H9 (cell line): ENCODE measurements at regions not wholly inside any gene's neighbourhood (a gene's known extent, or its start where the extent isn't known, plus 50 kb on each side); places are given as distances from the start of the nearest gene placed in this dataset.
"Not testable (repeated sequence)": the region's sequence is repeated elsewhere in the genome, so short reads cannot be mapped to it uniquely, and the experiment has no call there.

Experiments
- DNase-seq: peaks from one replicate; pipeline ENCODE4 v3.0.0-alpha.2; 2017
- H2AFZ ChIP-seq: one replicate; pipeline ENCODE4 v1.6.1; 2013; ENCODE audit warnings: mild to moderate bottlenecking, low read length, control low read depth, moderate library complexity
- H2AK5ac ChIP-seq: 2 replicates; pipeline ENCODE4 v1.6.1; 2013; ENCODE audit warnings: low read length, control low read depth, mixed read lengths; ENCODE audit not compliant: insufficient read length
- H2BK120ac ChIP-seq: one replicate; pipeline ENCODE4 v1.6.1; 2013; ENCODE audit warnings: low read depth, mild to moderate bottlenecking, low read length, control low read depth, inconsistent platforms; ENCODE audit not compliant: poor library complexity, severe bottlenecking
- H2BK12ac ChIP-seq: 2 replicates; pipeline ENCODE4 v1.6.1; 2013; ENCODE audit warnings: low read length, control low read depth, mixed read lengths, low read depth; ENCODE audit not compliant: insufficient read length
- H2BK15ac ChIP-seq: 2 replicates; pipeline ENCODE4 v1.6.1; 2013; ENCODE audit warnings: low read depth, low read length, control low read depth
- H2BK20ac ChIP-seq: one replicate; pipeline ENCODE4 v1.6.1; 2013; ENCODE audit warnings: low read depth, mild to moderate bottlenecking, low read length, control low read depth, inconsistent platforms; ENCODE audit not compliant: poor library complexity, severe bottlenecking
- H2BK5ac ChIP-seq: 2 replicates; pipeline ENCODE4 v1.6.1; 2013; ENCODE audit warnings: low read length, control low read depth, mixed read lengths; ENCODE audit not compliant: insufficient read length
- H3K14ac ChIP-seq: 2 replicates; pipeline ENCODE4 v1.6.1; 2013; ENCODE audit warnings: low read length, control low read depth; ENCODE audit not compliant: insufficient read depth
- H3K18ac ChIP-seq: 2 replicates; pipeline ENCODE4 v1.6.1; 2013; ENCODE audit warnings: low read depth, mild to moderate bottlenecking, mixed read lengths, low read length, control low read depth; ENCODE audit not compliant: insufficient read length
- H3K23ac ChIP-seq: 2 replicates; pipeline ENCODE4 v1.6.1; 2013; ENCODE audit warnings: low read length, control low read depth, mixed read lengths, low read depth; ENCODE audit not compliant: insufficient read length
- H3K23me2 ChIP-seq: 2 replicates; pipeline ENCODE4 v1.6.1; 2013; ENCODE audit warnings: low read depth, mild to moderate bottlenecking, mixed read lengths, low read length, control low read depth; ENCODE audit not compliant: insufficient read length, poor library complexity, severe bottlenecking
- H3K27ac ChIP-seq: 2 replicates; pipeline ENCODE4 v1.5.1; 2013; ENCODE audit warnings: low read length, control low read depth, mixed read lengths, low read depth; ENCODE audit not compliant: insufficient read length
- H3K27me3 ChIP-seq: 2 replicates; pipeline ENCODE4 v1.6.1; 2013; ENCODE audit warnings: low read length, control low read depth, inconsistent platforms; ENCODE audit not compliant: insufficient read depth
- H3K4ac ChIP-seq: 2 replicates; pipeline ENCODE4 v1.6.1; 2013; ENCODE audit warnings: low read depth, mild to moderate bottlenecking, control low read depth, inconsistent platforms, low read length, moderate library complexity
- H3K4me1 ChIP-seq: 2 replicates; pipeline ENCODE4 v1.6.1; 2013; ENCODE audit warnings: low read length, control low read depth, inconsistent platforms; ENCODE audit not compliant: insufficient read depth
- H3K4me2 ChIP-seq: 2 replicates; pipeline ENCODE4 v1.6.1; 2013; ENCODE audit warnings: low read length, control low read depth, mixed read lengths; ENCODE audit not compliant: insufficient read length, insufficient read depth
- H3K56ac ChIP-seq: 2 replicates; pipeline ENCODE4 v1.6.1; 2013; ENCODE audit warnings: low read depth, mild to moderate bottlenecking, mixed read lengths, low read length, control low read depth; ENCODE audit not compliant: insufficient read length
- H3K79me1 ChIP-seq: 2 replicates; pipeline ENCODE4 v1.6.1; 2013; ENCODE audit warnings: low read depth, mild to moderate bottlenecking, moderate library complexity, low read length, control low read depth, inconsistent platforms; ENCODE audit not compliant: insufficient read depth, poor library complexity, severe bottlenecking
- H3K79me2 ChIP-seq: 2 replicates; pipeline ENCODE4 v1.6.1; 2013; ENCODE audit warnings: low read length, control low read depth, inconsistent platforms; ENCODE audit not compliant: insufficient read depth
- H3K9ac ChIP-seq: 2 replicates; pipeline ENCODE4 v1.6.1; 2013; ENCODE audit warnings: low read length, control low read depth, mixed read lengths; ENCODE audit not compliant: insufficient read length; ENCODE audit errors: extremely low read depth
- H3K9me3 ChIP-seq: one replicate; pipeline ENCODE4 v1.6.1; 2013; ENCODE audit warnings: low read depth, low read length, inconsistent platforms; ENCODE audit not compliant: control insufficient read depth
- H3T11ph ChIP-seq: one replicate; pipeline ENCODE4 v1.6.1; 2013; ENCODE audit warnings: mild to moderate bottlenecking, low read length, control low read depth, inconsistent platforms
- H4K20me1 ChIP-seq: one replicate; pipeline ENCODE4 v1.6.1; 2013; ENCODE audit not compliant: control insufficient read depth, insufficient read length, insufficient read depth
- H4K5ac ChIP-seq: 2 replicates; pipeline ENCODE4 v1.6.1; 2013; ENCODE audit warnings: low read depth, mild to moderate bottlenecking, mixed read lengths, low read length, control low read depth; ENCODE audit not compliant: insufficient read length
- H4K8ac ChIP-seq: replicated peaks from 2 replicates; pipeline ENCODE4 v1.6.1; 2013; ENCODE audit warnings: low read length, control low read depth, mixed read lengths, low read depth; ENCODE audit not compliant: insufficient read length
- H4K91ac ChIP-seq: 2 replicates; pipeline ENCODE4 v1.6.1; 2013; ENCODE audit warnings: low read depth, mild to moderate bottlenecking, moderate library complexity, mixed read lengths, low read length, control low read depth; ENCODE audit not compliant: insufficient read length
- H3K27ac Mint-ChIP-seq, 3 experiments: 2 replicates in 2 of 3; 3 replicates in 1 of 3; pipeline ENCODE4 v1.8.0; 2020 to 2021; ENCODE audit warnings: mixed read lengths in 3 of 3, mild to moderate bottlenecking in 1 of 3, moderate library complexity in 1 of 3
- H3K27me3 Mint-ChIP-seq: 2 replicates; pipeline ENCODE4 v1.8.0; 2021; ENCODE audit warnings: low read depth, mild to moderate bottlenecking, moderate library complexity, mixed read lengths
- H3K36me3 Mint-ChIP-seq, 3 experiments: 2 replicates in 2 of 3; 3 replicates in 1 of 3; pipeline ENCODE4 v1.8.0; 2020 to 2021; ENCODE audit warnings: low read depth in 3 of 3, mixed read lengths in 3 of 3; ENCODE audit not compliant: insufficient read depth in 1 of 3
- H3K4me1 Mint-ChIP-seq, 2 experiments: 2 replicates each; pipeline ENCODE4 v1.8.0; 2020; ENCODE audit warnings: mixed read lengths in 2 of 2
- H3K4me3 Mint-ChIP-seq, 2 experiments: 2 replicates in 1 of 2; 3 replicates in 1 of 2; pipeline ENCODE4 v1.8.0; 2020 to 2021; ENCODE audit warnings: mild to moderate bottlenecking in 2 of 2, mixed read lengths in 2 of 2, moderate library complexity in 1 of 2
- H3K9me3 Mint-ChIP-seq, 2 experiments: 2 replicates in 1 of 2; 3 replicates in 1 of 2; pipeline ENCODE4 v1.8.0; 2020; ENCODE audit warnings: mild to moderate bottlenecking in 2 of 2, mixed read lengths in 2 of 2, moderate library complexity in 1 of 2
- WGBS: extraction: QIAGEN DNeasy Blood & Tissue Kit; methylation state at CpG from one replicate; pipeline ENCODE4 v1.1.7; 2013; ENCODE audit warnings: missing lambda C conversion rate, low lambda C conversion rate, mixed read lengths; ENCODE audit not compliant: insufficient read length; ENCODE audit errors: extremely low coverage; 5-methylcytosine and 5-hydroxymethylcytosine counted together
- TF ChIP-seq, protein P1 (sequence below): fragments of 200-600 bp; sonication (generic); conservative IDR thresholded peaks from 3 replicates; pipeline ENCODE4 v1.8.0; 2021; ENCODE audit warnings: antibody characterized with exemption, mild to moderate bottlenecking

- no peak overlapping the region for H2BK12ac ChIP-seq
- no peak overlapping the region for H3K4ac ChIP-seq
- no peaks in the 10 kb centered on the region for H3K4me1 ChIP-seq
- DNase-seq, result peak; percentile 69
- H3K27ac Mint-ChIP-seq, result no peak overlapping the region; a peak in 1 of 7 replicates
- H2BK15ac ChIP-seq, result no peak overlapping the region
- H3K4me3 Mint-ChIP-seq, result no peak overlapping the region
- no peak overlapping the region for H3K4me2 ChIP-seq
- no CpG with 5 or more reads among the region's 7 CpGs for WGBS
- H4K91ac ChIP-seq, result no peak overlapping the region
- H2BK120ac ChIP-seq, result no peak overlapping the region
- no peak overlapping the region for H3K9ac ChIP-seq
- no peaks in the 10 kb centered on the region for H3K79me2 ChIP-seq
- no peak overlapping the region for H4K5ac ChIP-seq
- H3K36me3 Mint-ChIP-seq, result no peaks in the 10 kb centered on the region
- no peak overlapping the region for H2AK5ac ChIP-seq
- H4K20me1 ChIP-seq, result no peaks in the 10 kb centered on the region
- no peak overlapping the region for H3K27ac ChIP-seq
- no peaks in the 10 kb centered on the region for H3K79me1 ChIP-seq
- H3K9me3 ChIP-seq, result no peaks in the 10 kb centered on the region
- H3K27me3 ChIP-seq, result no peaks in the 10 kb centered on the region
- H3T11ph ChIP-seq, result no peak overlapping the region
- no peak overlapping the region for H2AFZ ChIP-seq
- H3K56ac ChIP-seq, result no peak overlapping the region
- H3K14ac ChIP-seq, result no peak overlapping the region
- TF ChIP-seq, protein P1, sequence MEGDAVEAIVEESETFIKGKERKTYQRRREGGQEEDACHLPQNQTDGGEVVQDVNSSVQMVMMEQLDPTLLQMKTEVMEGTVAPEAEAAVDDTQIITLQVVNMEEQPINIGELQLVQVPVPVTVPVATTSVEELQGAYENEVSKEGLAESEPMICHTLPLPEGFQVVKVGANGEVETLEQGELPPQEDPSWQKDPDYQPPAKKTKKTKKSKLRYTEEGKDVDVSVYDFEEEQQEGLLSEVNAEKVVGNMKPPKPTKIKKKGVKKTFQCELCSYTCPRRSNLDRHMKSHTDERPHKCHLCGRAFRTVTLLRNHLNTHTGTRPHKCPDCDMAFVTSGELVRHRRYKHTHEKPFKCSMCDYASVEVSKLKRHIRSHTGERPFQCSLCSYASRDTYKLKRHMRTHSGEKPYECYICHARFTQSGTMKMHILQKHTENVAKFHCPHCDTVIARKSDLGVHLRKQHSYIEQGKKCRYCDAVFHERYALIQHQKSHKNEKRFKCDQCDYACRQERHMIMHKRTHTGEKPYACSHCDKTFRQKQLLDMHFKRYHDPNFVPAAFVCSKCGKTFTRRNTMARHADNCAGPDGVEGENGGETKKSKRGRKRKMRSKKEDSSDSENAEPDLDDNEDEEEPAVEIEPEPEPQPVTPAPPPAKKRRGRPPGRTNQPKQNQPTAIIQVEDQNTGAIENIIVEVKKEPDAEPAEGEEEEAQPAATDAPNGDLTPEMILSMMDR, result peak; percentile 80
- H3K23ac ChIP-seq, result no peak overlapping the region
- no peak overlapping the region for H2BK5ac ChIP-seq
- no peak overlapping the region for H2BK20ac ChIP-seq
- H3K23me2 ChIP-seq, result no peaks in the 10 kb centered on the region
- H3K27me3 Mint-ChIP-seq, result no peaks in the 10 kb centered on the region; the same call in none of the 2 replicates
- no peak overlapping the region for H4K8ac ChIP-seq
- no peak overlapping the region for H3K18ac ChIP-seq
- H3K9me3 Mint-ChIP-seq, result no peaks in the 10 kb centered on the region
- peaks cover 5 to 7% of the 10 kb centered on the region in 2 experiments; a peak in 2 of 4 replicates for H3K4me1 Mint-ChIP-seq
These were observed 228.1 kb upstream of the AMIGO2 start for GRCh38 chr12:47307680-47308399.

GRCh38 chr12:47306773-47307679 lies 227.3 kb upstream of the AMIGO2 start:
- not testable (repeated sequence) for H3K4me3 Mint-ChIP-seq, H4K20me1 ChIP-seq, H3K27me3 ChIP-seq, H2BK20ac ChIP-seq, H3K9me3 ChIP-seq, H3K4ac ChIP-seq, H2AFZ ChIP-seq, H2BK120ac ChIP-seq, H2AK5ac ChIP-seq, H3K18ac ChIP-seq, H3K36me3 Mint-ChIP-seq, H3K56ac ChIP-seq, H4K8ac ChIP-seq, H3K4me2 ChIP-seq, H3K27me3 Mint-ChIP-seq, H3K9me3 Mint-ChIP-seq, H3K23me2 ChIP-seq, DNase-seq, H3K79me1 ChIP-seq, H3K4me1 ChIP-seq, H3K27ac Mint-ChIP-seq, H3K79me2 ChIP-seq, H3K9ac ChIP-seq, H3K23ac ChIP-seq, H2BK5ac ChIP-seq, H3K14ac ChIP-seq, H2BK15ac ChIP-seq, H4K5ac ChIP-seq, H3K27ac ChIP-seq, H4K91ac ChIP-seq, H2BK12ac ChIP-seq, H3T11ph ChIP-seq
- no CpG with 5 or more reads among the region's 25 CpGs for WGBS
- peaks cover 5 to 11% of the 10 kb centered on the region in 2 experiments; a peak in 2 of 4 replicates for H3K4me1 Mint-ChIP-seq
